ENCODE measurements at regions not wholly inside any gene's neighbourhood (a gene's known extent, or its start where the extent isn't known, plus 50 kb on each side); places are given as distances from the start of the nearest gene placed in this dataset.

GRCh38 chr15:53869044-53869805 is 109.0 kb upstream of the UNC13C start:
- DNase-seq = peak in 1 of 2 experiments; percentile 0
- TF ChIP-seq POLR2A (IDR thresholded peaks at IDR 0.05; ENCODE audit: low read length) = no peak
- no peak for TF ChIP-seq GATA1 (IDR thresholded peaks at IDR 0.05; ENCODE audit: low read depth, low read length)

DNA sequence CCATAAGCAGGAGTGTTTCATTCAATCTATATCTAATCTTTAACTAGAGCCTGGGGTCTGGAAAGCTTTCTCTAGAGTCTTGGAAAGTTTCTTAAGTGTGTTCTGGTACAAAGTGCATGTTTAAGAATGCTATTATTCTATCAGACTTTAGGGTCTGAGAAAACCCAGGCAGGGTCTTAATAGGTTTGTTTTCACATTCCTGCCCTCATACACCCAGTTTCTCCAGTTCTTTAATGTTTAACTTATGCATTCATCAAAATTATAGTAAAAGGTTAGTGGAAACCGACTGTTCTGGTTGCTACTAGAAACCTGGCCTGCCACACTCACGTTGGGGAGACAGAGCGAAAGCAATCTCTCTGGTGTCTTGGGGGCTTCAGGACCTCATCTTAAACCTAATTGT is 102.9 kb upstream of the WDR72 start:
- DNase-seq = no peak
- TF ChIP-seq GATA1 (IDR thresholded peaks at IDR 0.05; ENCODE audit: low read depth, low read length) = no peak
- TF ChIP-seq POLR2A (IDR thresholded peaks at IDR 0.05; ENCODE audit: low read length) = no peak

GRCh38 chr15:53861792-53862191 is 102.3 kb upstream of the WDR72 start:
- TF ChIP-seq GATA1 (IDR thresholded peaks at IDR 0.05; ENCODE audit: low read depth, low read length) = no peak
- no peak for DNase-seq

DNA sequence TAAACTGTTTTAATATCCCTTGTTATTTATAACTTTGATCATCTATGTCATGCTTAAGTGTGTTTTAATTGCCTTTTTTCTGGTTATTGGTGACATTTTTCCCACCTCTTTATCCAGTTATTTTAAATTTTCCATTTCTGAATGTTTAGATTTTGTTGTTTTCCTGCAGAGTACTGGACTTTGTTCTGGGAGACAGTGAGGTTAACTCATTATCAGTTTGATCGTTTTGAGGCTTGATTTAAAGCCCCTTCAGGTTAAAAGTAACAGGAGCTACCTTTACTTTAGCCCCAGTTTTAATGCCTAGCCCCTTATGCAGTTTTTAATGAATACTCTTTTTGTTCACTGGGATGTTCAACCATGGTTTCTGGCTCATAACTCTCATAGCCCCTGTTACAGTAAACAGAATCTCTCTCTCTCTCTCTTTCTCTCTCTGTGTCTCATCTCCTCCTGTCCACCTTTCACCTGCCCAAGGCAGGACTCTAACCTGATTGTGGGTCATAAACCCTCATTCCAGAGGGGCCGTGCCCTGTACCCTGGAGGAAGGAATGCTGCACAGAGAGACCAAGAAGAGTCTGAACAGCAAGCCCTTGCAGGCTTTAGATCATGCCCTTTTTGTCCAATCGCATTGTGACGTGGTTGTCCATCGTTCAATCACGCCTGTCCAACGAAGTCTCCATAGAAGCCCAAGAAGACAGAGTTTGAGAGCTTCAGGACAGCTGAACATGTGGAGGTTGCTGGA is 91.8 kb upstream of the WDR72 start:
- no peak for DNase-seq
- TF ChIP-seq GATA1 (IDR thresholded peaks at IDR 0.05; ENCODE audit: low read depth, low read length) (no peak), POLR2A (IDR thresholded peaks at IDR 0.05; ENCODE audit: low read length) (no peak)

- no peak for DNase-seq
- no peak for TF ChIP-seq GATA1 (IDR thresholded peaks at IDR 0.05; ENCODE audit: low read depth, low read length)
- no peak for TF ChIP-seq POLR2A (IDR thresholded peaks at IDR 0.05; ENCODE audit: low read length)
Measured at GRCh38 chr15:53847745-53848144, 88.3 kb upstream of the WDR72 start.

- no peak for DNase-seq
- no peak for TF ChIP-seq GATA1 (IDR thresholded peaks at IDR 0.05; ENCODE audit: low read depth, low read length)
- no peak for TF ChIP-seq POLR2A (IDR thresholded peaks at IDR 0.05; ENCODE audit: low read length)
Measured at GRCh38 chr15:53844634-53845033, 85.2 kb upstream of the WDR72 start.

- no peak for DNase-seq
- TF ChIP-seq POLR2A (IDR thresholded peaks at IDR 0.05; ENCODE audit: low read length) (no peak), GATA1 (IDR thresholded peaks at IDR 0.05; ENCODE audit: low read depth, low read length) (no peak)
Measured at GRCh38 chr15:53843869-53844569, 84.6 kb upstream of the WDR72 start.

- TF ChIP-seq POLR2A (IDR thresholded peaks at IDR 0.05; ENCODE audit: low read length) = no peak
- TF ChIP-seq GATA1 (IDR thresholded peaks at IDR 0.05; ENCODE audit: low read depth, low read length) = no peak
- no peak for DNase-seq
Measured at GRCh38 chr15:53843166-53843565, 83.7 kb upstream of the WDR72 start.

DNA sequence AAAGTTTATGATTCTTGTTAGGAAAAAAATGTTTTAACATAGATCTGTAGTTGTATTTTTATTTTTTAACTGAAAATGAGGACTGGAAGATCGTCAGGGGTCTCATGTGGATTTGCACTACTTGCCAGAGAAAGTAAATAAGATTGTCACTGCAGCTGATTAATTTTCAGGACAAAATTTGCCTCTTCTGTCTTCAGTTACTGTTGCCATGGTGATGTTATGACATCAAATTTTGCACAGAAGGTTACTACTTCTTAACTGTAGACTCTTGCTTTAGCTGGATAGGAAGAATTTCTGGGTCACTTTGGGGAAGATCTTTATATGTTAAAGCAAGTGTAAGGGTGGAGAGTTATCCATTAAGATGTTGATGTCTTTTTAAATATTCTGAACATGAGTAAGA is 82.2 kb upstream of the WDR72 start:
- no peak for TF ChIP-seq POLR2A (IDR thresholded peaks at IDR 0.05; ENCODE audit: low read length)
- TF ChIP-seq GATA1 (IDR thresholded peaks at IDR 0.05; ENCODE audit: low read depth, low read length) = no peak
- no peak for DNase-seq

- TF ChIP-seq GATA1 (IDR thresholded peaks at IDR 0.05; ENCODE audit: low read depth, low read length) = no peak
- no peak for TF ChIP-seq POLR2A (IDR thresholded peaks at IDR 0.05; ENCODE audit: low read length)
- DNase-seq = no peak
Measured at GRCh38 chr15:53840681-53841080, 81.2 kb upstream of the WDR72 start.

DNA sequence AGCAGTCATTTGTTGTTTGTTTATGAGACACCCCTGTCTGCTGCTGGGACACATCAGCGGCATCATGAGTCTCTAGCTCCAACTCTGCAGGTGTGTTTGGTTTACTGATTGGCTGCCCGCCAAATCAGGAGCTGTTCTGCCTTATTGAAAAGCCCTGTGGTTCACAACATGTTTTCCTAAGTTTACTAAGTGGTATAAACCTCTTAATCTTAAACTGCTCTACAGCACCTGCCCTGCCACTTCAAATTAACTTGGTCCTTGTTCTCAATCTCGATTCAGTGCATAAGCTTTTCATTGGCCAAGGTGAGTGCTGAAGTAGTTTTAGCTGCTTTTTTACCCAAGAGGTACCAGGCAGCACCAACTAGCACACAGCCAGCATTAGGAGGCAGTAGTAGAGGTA is 77.8 kb upstream of the WDR72 start:
- TF ChIP-seq POLR2A (IDR thresholded peaks at IDR 0.05; ENCODE audit: low read length) = no peak
- TF ChIP-seq GATA1 (IDR thresholded peaks at IDR 0.05; ENCODE audit: low read depth, low read length) = no peak
- DNase-seq = no peak

DNA sequence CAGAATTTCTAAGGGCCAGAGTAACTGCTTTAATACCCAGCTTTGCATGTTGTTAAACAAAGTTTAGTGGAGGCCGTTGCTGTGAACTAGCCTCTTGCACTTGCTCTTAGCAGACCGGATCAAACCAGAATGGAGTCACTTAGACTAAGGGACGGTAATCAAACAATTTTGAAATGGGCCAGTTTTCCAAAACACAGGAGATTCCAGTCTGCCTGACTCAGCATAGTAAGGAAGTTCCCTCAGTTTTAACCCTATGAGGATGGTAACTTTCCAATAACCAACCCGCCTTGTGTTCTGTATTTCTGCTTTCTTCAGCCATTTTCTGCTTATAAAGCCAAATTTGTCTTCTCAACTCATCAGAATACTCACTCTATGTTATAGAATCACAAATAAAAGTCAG is 77.2 kb upstream of the WDR72 start:
- DNase-seq = no peak
- TF ChIP-seq POLR2A (IDR thresholded peaks at IDR 0.05; ENCODE audit: low read length) = no peak
- no peak for TF ChIP-seq GATA1 (IDR thresholded peaks at IDR 0.05; ENCODE audit: low read depth, low read length)

DNA sequence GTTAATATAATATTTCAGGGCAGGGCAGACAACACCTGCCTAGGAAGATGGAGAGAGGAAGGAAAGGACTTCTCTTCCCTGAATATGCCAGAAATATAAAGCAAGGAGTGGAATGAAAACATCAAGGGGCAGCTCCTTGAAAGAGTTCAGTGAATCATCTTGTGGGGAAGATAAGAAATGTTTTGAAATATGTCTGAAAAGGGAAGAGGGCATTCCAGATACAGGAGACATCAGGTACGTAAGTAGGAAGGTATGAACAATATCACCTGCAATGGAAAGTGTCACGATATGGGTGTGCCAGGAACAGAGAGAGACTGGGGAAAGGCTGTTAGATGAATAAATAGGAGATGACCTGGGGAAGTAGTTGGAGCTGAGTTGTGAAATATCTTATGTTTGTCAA is 75.8 kb upstream of the WDR72 start:
- no peak for DNase-seq
- TF ChIP-seq GATA1 (IDR thresholded peaks at IDR 0.05; ENCODE audit: low read depth, low read length) (no peak), POLR2A (IDR thresholded peaks at IDR 0.05; ENCODE audit: low read length) (no peak)

- TF ChIP-seq GATA1 (IDR thresholded peaks at IDR 0.05; ENCODE audit: low read depth, low read length) (no peak), POLR2A (IDR thresholded peaks at IDR 0.05; ENCODE audit: low read length) (no peak)
- DNase-seq = no peak
Measured at GRCh38 chr15:53834214-53834613, 74.8 kb upstream of the WDR72 start.
